NCI-H1436 (cell line): ENCODE measurements at regions not wholly inside any gene's neighbourhood (a gene's known extent, or its start where the extent isn't known, plus 50 kb on each side); places are given as distances from the start of the nearest gene placed in this dataset.

Experiments used
- DNase-seq: peaks from one replicate; lab custom pipeline; 2025; lab: John Stamatoyannopoulos, UW

DNA sequence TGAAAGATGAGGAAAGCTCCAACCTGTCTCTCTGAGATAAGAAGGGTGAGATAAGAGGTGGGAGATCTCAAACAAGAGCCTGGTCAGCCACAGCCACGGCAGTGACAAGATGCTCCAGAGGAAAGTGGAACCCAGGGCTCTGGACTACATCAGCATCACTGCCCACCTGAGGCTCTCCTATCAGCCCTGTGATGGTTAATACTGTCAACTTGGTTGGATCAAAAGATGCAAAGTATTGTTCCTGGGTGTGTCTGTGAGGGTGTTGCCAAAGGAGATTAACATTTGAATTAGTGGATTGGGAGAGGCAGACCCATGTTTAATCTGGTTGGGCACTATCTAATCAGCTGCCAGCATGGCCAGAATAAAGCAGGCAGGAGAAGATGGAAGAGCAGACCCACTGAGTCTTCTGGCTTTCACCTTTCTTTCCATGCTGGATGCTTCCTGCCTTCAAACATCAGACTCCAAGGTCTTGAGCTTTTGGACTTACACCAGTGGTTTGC, 476.6 kb upstream of the NBEA start:
- no peak for DNase-seq

DNA sequence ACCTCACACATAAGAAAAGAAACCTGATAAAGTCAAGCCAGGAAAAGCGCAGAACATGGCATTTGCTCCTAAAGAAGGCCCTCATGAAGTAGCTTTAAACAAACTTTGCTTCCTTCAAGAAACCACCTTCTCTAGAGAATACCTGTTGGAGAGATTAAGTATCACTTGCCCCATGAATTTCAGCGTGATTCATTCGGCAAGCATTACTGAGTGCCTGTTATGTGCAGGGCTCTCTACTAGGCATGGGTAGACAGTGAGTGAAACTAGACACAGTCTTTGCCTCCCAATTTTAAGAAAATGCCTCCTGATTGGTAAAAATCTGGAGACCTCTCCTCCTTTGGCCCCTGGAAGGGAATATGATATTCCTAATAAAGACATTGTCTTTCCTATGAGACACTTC, 475.8 kb upstream of the NBEA start:
- DNase-seq: no peak

DNA sequence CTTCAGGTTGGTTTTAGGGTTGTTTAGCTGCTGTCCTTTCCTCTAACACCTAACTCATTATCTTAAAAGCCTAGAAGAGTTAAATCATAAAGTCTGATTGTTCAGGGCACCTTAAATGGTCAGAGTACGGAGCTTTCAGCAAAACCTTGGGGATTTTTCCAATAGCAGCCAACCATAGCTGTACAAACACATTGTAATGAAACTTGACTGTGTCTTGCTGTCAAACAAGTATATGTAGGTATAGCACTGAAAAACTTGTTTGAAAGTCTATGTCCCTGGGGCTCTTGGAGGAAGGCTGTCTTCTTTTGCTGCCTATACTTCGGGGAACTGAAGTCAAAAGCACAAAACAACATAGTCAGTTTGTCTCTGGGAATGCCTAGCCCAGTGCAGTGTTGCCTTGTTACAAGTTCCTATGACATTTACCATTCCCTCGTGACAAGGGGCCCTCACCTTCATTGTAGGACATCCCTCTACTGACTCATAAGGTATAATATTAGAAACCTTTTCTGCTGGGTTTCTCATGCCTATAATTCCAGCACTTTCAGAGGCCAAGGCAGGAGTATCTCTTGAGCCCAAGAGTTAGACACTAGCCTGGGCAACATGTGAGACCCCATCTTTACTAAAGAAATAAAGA, 474.5 kb upstream of the NBEA start:
- DNase-seq: no peak

DNA sequence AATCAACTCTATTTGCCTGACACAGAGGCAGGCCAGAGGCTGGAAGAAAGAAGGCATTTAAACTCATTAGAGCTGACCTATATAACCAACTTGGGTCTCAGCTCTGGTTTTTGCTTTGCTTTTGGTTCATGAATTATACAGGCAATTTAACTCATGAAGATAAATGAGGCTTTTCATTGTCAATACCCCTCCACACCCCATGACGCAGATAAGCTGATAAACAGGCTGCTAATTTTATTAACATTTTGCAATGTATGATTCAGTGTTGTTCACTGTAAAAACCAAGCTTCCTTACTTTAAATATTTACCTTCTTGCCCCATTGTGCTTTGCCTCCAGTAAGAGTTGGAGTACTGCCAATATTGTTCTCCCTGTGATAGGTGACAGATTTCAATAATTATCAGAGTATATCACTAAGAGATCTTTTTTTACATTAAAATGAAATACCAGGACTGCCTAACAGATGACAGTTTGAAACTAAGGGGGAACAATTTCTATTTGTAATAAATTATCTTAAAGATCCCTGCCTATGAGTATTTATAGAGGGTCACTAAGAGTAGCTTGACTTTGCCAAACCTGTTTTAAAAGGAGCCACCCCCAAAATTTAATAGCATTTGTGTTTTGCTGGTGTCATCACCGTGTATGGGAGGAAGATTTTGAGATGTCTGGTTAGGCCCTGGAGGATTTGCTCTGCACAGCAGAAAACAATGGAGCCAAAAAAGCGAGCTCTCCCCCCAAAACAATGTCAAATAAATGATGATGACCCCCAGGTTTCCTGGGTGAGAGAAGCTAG, 472.7 kb upstream of the NBEA start:
- DNase-seq: no peak

DNA sequence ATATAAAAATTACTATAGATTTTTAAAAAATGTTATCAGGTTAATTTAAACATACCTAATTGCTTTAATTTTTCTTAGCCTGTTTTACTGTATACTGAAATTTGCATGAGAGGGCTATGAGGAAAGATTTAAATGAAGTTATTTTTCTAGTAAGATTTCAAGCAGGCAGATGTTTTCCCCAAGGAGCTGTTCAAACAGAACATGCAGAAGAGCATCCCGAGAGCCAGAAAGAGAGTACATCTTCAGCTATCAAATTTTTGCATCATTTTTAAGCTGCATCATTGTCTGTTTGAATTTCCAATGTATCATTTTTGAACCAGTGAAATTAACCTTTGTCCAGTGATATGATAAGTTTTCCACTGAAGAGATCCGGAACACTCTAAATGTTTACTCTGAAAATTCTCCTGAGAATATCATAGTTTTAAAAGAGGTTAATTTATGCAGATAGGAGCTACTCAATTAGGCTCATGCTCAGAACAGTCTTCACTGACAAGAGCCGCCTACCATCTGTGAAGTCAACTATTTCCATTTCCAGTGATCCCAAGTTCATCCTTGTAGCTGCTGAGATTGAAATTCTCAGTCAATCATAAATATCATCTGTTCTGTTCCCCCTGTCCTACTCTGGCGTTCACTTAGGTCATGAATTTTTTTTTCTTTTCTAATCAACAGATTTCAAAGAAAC, 467.7 kb upstream of the NBEA start:
- DNase-seq: no peak

DNA sequence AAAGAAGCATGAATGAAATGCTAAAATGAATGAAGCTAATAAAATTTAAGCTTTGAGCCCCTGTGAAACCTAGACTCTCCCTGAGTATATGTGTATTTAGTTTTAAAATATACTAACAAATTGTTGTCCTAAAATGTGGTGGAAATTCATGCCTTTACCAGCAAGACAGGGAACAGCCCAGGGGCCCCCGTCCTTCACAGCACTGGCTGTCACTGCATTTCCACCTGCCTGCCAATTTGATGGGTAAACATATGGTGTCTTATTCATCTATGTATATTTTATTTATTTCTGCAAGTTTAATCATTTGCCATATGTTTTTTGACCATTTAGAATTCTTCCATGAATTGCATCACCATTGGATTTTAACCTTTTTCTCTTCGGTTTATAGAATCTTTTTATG, 463.7 kb upstream of the NBEA start:
- no peak for DNase-seq

DNA sequence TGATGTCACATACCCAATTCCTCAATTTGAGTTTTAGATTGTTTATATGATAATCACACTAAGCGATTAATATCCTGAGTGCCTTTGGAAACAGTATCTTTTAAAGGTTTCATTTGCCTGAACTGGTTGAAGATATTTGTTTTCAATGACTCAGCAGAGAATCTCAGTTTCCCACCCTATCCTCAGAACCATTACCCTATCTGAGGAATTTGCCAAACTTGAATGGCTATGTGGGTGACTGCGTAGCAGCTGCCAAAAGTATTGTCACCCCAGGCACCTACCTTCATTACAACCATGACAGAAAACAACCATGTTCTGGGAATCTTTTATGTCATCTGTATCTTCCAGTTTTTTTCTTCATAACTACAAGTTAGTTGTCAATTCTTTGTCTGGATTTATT, 440.1 kb upstream of the NBEA start:
- no peak for DNase-seq

DNA sequence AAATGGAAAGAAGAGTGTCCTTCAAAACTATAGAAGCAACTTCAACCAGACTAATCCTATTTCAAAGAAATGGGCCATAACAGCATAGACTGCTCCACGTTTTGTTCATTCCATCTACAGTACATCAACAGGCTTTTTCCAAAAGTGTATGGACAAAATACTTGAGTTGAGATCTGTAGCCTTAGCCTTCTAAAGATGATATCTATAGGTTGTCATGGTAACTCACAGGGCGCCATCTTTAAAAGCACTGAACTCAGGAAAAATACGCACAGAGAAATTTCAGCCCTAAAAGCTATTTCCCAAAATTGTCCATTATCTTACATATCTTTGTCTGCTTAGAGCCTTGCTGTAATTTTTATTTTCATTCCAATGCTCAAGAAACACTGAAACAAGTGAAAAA, 439.4 kb upstream of the NBEA start:
- DNase-seq: no peak

DNA sequence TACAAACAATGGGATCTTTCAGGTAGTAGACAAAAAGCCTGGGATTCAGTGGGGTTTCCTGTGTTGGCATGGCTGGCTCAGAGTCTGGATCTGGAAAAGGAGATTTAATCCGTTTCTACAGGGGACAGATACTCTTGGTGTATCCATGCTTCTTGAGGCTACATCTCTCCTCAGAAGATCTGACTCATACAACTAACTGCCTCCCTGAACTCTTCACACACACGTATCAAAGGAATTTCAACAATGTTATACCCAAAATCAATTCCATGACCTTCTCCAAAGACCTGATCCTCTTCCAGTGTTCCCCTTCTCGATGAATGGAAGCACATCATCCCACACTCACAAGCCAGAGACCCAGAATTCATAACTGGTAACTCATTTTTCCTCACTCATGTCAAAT, 435.3 kb upstream of the NBEA start:
- DNase-seq: no peak

DNA sequence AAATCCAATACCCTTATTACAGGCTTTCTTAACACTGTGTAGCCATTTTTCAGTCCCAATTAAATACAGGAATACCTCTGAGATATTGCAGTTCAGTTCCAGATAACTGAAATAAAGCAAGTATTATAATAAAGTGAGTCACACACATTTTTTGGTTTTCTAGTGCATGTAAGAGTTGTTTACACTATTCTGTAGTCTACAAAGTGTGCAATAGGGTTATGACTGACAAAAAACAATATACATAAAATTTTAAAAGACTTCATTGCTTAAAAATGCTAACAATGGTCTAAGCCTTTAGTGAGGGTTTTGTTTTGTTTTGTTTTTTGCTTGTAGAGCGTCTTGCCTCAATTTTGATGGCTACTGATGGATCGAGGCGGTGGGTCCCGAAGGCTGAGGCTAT, 434.4 kb upstream of the NBEA start:
- DNase-seq: no peak

DNA sequence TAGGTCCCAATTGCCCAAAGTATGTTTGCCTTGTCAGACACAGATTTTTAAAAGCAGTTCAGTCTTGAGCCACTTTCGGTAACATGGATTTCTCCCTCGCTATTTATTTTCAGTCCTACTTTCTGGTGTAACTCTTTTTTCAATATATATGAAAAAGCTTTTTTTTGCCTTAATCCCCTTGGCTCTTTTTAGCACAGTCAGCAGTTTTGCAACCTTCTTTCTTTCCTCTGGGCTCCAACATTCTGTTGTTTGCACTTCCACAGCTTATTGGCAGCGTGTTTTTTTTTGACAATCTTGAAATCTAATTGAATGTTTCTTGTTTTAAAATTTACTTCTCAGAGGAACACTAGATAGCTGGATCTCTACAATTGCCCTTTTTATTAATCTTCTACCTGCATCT, 429.3 kb upstream of the NBEA start:
- DNase-seq: no peak

DNA sequence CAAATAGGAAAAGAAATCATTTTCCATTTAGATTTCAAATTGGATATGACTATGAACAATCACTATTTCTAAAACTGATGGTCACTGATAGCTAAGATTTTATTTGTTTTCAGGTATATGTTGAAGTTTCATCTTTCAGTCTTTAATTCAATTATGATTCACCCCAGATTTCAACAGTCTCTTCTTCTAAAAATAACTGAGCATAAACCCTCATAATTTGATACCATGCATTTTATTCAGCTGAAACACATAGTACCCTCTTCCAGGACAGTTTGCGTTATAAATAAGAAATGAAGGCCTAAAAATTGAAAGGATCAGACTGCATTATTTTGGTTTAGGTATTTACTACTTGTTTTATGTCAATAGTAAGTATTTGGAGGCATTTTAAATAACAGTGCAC, 428.5 kb upstream of the NBEA start:
- DNase-seq: no peak

DNA sequence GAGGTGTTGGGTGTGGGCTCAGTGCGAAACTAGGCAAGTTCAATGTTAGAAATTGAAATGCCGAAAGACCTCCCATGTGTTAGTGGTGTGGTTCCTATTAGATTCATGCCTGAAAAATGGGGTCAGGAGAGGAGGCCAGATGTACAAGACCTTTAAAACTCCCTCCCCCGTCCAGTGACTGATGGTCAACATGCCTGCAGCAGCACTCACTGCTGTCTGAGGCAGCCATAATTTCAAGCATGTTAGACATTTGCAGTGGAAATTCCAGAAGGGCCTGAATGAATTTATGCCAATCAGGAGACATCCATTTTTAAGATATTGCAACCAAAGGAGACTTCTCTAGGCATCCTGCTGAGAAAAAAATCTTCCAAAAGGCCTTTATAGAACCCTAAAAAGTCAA, 426.9 kb upstream of the NBEA start:
- no peak for DNase-seq

DNA sequence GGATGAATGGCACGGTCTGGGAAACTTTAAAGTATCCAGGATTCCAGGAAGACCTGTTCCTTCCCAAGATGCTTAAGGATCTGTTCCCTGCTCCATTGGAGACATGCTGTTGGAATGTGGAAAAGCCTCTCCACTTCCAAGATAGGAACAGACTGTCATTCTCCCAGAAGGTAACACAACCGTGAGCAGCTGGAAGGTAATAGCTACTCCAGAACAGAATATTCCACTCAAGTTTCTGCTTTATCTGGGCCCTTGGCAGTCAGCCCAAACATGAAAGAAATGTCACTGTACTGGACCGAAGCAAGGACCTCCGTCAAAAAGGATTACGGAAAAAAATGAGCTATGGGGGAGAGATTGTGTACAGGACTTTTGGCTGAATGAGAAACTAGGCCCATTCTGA, 420.9 kb upstream of the NBEA start:
- no peak for DNase-seq

DNA sequence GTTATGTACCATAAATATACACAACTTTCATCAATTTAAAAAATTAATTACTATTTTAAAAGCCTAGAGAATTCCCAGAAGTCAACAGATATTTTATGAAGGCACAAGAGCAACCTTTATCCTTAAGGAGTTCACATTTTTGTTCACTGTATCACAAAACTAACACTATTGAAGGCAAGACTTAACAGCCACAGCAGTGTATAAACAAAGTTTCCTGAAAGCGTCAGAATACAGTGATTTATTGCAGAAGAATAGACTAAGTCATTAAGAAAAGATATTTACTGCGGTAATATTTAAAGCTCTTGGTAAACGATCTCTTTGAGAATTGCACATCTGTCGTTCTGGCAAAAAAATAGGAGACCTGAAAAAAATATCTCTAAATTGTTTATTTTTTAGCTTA, 419.3 kb upstream of the NBEA start:
- DNase-seq: no peak

DNA sequence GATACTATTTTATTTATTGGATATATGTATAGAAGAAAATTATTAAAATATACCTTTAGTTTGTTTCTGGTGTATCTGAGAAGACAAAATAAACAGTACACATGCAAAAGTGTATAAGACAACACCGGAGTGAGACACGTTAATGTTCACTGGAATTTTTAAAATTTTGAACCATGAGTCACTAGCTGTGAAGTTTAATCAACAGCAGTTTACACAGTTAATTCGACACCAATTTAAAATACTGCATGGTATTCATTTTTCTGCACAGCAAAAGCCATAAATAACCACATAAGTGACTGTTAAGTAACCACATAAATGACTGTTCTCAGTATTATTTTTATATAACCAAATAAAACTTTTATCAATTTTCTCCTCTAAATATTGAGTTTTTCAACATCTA, 418.7 kb upstream of the NBEA start:
- no peak for DNase-seq

DNA sequence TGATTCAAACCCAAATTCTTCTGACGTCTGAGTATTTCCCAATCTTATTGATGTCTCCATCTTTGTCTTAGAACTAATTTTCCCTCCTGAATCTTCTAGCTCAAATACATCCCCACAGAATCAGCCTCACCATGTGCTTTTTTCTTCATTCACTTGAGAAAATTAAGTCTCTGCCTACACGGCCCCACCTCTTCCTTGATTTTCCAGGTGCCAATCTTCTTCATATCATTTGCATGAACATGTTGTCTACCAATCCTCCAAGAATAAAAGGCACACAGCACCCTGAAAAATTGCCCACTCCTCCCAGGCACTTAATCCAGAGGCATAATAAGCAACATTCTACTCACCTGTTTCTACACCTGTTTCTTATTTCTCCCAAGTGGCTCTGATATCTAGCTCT, 408.1 kb upstream of the NBEA start:
- DNase-seq: no peak

DNA sequence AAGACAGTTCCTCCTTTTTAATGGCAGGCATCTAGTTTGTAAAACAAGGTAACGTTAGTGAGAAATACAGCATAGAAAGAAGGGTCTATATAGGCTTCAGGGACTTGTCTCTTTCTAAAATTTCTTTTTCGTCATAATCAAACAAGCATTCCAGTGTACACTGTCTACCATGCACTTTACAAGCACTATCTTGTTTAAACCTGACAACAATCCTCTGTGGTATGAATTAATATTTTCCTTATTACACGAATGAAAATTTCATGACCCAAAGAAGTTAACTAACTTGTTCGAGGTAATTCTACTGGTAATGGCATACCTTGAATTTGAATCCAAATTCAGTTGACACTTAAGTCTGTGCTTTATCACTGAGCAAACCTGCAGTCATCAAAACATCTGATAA, 399.7 kb upstream of the NBEA start:
- DNase-seq: no peak

DNA sequence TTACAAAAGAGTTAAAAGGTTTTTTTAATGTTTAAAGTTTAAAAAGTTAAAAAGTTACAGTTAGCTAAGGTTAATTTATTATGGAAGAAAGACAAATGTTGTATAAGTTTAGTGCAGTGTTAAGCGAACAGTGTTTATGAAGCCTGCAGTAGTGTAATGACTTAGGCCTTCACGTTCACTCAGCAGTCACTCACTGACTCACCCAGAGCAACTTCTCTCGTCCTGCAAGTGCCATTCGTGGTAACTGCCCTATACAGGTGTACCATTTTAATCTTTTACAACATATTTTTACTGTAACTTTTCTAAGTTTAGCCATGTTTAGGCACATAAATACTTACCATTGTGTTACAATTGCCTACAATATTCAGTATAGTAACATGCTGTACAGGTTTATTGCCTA, 398.2 kb upstream of the NBEA start:
- DNase-seq: no peak

DNA sequence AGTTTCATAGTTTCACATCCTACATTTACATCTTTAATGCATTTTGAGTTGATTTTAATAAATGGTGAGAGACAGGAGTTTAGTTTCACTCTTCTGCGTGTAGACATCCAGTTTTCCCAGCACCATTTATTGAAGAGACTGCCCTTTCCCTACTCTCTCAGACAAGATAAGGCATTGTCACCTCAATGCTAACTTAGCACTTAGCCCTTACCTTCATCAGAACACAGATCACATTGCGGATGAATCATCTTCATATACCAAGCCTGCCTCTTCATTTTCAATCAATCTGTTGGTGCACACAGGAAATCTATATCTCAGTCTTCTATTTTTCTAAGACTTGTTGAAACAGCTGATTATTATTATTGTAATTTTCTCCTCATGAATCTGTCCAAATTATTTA, 396.6 kb upstream of the NBEA start:
- no peak for DNase-seq

DNA sequence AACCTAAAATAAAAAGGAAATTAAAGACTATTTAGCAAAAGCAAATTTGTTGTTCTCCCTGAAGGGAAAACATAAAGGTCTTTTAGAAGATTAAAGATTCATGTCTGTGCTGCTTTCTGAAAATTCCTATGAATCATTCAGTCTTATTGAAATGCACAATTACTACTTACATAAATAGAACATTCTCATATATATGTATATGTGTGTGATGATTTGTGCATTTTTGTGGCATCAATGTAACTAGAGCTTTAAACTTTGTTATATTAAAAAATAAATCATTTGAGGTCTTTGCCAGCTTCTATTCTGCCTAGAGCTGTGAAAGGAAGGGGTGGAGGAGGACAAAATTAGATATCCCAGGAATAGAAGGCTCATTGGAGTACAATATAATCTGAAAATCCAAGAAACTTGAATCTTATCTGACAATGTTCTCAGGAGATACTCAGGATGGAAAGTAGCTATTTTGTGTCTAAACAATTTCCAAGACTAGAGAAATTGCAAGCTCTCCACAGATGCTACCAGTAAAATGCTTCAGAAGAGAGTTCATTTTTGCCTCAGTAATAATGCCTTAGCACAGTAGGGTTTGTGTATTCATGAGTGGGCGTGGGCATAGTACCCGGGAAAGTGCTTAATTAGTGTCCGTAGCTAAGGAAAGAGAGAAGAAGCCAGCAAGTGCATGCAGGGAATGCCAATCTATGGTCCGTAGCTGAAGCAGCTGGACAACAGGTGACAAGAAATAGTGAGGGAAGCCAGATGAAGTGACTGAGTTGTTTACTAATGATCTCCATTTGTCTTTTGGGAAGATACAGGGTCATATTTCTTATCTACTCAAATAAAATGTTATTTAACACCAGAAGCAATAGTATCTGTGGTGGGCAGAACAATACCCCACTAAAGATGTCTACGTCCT, 395.5 kb upstream of the NBEA start:
- no peak for DNase-seq

DNA sequence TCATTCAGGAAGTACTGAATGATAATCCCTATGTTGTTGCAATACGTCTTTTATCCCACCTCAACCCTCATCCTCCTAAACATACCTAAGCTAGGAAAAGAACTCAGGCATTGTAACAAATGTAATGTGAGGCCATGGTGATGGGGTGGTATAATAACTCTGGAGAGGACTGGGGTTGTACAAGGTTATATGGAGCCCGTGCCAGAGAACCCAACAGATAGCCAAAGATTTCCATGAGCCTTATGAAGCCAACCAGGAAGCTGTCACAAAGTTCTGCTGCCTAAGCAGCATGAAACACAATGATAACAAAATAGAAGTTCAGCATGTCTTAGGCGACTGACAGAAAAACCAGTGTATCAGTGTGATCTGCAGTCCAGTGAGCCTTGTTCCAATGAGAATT, 394.1 kb upstream of the NBEA start:
- DNase-seq: no peak
